GM12865 (cell line): ENCODE measurements at regions not wholly inside any gene's neighbourhood (a gene's known extent, or its start where the extent isn't known, plus 50 kb on each side); places are given as distances from the start of the nearest gene placed in this dataset.

Source experiments
- DNase-seq: peaks from one replicate; pipeline ENCODE4 v3.0.0; 2010; ENCODE audit warnings: low read depth
- H3K4me3 ChIP-seq: 2 replicates; pipeline ENCODE4 v1.5.1; 2011; ENCODE audit warnings: mild to moderate bottlenecking, low read depth, low read length, control low read depth
- TF ChIP-seq, protein P1 (sequence below): IDR thresholded peaks from 2 replicates; pipeline ENCODE4 v1.5.1; 2011; ENCODE audit warnings: low read length, control low read depth, low read depth, inconsistent platforms; ENCODE audit not compliant: insufficient read depth; ENCODE audit errors: missing control alignments

DNA sequence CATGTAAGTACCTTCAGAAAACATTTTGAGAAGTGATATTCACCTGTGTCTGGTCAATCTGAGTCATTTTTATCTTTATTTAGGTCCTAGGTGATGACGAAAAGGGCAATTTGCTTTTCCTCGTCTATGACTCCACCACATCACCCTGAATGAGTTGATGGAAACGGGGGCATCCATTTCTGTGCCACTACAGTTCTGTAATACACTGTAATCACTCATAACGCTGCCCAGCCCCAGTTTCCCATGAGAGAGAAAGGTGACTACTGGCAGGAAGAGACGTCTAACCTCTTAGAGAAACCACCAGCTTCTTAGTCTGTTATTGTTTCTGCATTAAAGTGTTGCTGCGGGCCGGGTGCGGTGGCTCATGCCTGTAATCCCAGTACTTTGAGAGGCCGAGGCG is 205.3 kb upstream of the MKLN1 start:
- no peak overlapping the region for H3K4me3 ChIP-seq
- DNase-seq, result peak; percentile 74
- TF ChIP-seq, protein P1, sequence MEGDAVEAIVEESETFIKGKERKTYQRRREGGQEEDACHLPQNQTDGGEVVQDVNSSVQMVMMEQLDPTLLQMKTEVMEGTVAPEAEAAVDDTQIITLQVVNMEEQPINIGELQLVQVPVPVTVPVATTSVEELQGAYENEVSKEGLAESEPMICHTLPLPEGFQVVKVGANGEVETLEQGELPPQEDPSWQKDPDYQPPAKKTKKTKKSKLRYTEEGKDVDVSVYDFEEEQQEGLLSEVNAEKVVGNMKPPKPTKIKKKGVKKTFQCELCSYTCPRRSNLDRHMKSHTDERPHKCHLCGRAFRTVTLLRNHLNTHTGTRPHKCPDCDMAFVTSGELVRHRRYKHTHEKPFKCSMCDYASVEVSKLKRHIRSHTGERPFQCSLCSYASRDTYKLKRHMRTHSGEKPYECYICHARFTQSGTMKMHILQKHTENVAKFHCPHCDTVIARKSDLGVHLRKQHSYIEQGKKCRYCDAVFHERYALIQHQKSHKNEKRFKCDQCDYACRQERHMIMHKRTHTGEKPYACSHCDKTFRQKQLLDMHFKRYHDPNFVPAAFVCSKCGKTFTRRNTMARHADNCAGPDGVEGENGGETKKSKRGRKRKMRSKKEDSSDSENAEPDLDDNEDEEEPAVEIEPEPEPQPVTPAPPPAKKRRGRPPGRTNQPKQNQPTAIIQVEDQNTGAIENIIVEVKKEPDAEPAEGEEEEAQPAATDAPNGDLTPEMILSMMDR, result no peak

- DNase-seq, result peak; percentile 97
- H3K4me3 ChIP-seq, result no peak overlapping the region; the same call in 1 of the 2 replicates
- TF ChIP-seq, protein P1, result no peak
Observed at GRCh38 chr7:131124001-131124629, 203.6 kb upstream of the MKLN1 start.

- TF ChIP-seq, protein P1, result no peak
Observed at GRCh38 chr7:131124867-131125266, 202.8 kb upstream of the MKLN1 start.

GRCh38 chr7:131130324-131130723 is 197.4 kb upstream of the MKLN1 start:
- DNase-seq, result no peak

More at GRCh38 chr7:131124867-131125266, 202.8 kb upstream of the MKLN1 start:
- no peak overlapping the region for H3K4me3 ChIP-seq
- no peak for DNase-seq

DNA sequence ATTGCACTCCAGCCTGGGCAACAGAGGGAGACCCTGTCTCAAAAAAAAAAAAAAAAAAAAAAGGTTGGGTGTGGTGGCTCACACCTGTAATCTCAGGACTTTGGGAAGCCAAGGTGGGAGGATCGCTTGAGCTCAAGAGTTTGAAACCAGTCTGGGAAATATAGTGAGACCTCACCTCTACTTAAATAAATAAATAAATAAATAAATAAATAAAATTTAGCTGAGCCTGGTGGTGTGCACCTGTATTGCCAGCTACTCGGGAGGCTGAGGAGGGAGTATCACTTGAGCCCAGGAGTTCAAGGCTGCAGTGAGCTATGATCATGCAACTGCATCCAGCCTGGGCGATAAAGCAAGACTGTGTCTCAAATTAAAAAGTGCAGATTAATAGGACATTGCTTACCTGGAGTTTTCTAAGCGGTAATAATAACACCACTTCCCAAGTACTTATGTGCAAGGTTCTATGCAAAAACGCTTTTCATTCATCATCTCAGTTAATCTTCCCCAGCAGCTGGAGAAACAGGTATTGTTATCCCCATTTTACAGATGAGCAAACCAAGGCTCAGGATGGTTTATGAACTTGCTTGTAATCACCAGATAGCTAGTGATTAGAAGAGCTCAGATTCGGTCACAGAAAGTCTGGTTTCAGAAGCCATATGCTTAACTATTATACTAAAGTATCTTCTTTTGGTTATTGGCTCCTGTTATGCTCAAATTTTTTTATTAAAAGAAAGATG is 196.5 kb upstream of the MKLN1 start:
- no peak for DNase-seq
- TF ChIP-seq, protein P1, result no peak
- H3K4me3 ChIP-seq, result no peak overlapping the region

More at GRCh38 chr7:131130324-131130723, 197.4 kb upstream of the MKLN1 start:
- H3K4me3 ChIP-seq, result no peak overlapping the region
- TF ChIP-seq, protein P1, result no peak

DNA sequence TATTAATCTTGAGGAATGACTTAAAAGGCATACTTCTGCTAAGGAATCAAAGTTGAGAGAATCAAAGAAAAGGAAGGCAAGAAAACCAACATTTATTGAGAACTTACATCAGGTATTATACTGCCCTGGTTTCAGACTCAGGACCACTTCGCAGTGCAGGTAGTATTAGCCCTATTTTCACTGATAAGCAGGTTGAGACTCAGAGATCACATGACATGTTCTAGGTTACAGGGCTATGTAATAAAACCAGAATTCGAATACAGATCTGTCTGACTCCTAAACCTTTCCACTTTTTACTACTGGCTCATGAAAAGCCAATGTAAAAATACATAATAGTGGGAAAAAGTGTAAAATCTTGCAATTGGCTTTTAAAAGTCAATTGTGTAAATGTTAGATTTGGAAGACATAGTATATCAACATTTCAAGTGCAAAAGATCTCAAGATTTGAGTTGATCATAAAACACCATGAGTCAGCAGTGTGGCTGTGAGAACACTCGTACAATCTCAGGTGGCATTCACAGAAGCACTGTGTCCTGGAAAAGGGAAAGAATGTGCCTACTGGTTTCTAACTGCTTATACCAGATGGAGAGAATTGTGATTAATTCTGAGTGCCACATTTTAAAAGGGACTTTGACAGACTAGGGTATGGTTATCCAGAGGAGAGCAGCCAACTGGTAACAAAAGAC is 195.8 kb upstream of the MKLN1 start:
- DNase-seq, result no peak
- TF ChIP-seq, protein P1, result no peak
- no peak overlapping the region for H3K4me3 ChIP-seq
